ENCODE measurements at regions not wholly inside any gene's neighbourhood (a gene's known extent, or its start where the extent isn't known, plus 50 kb on each side); places are given as distances from the start of the nearest gene placed in this dataset.

- no peak for TF ChIP-seq CTCF (IDR thresholded peaks at IDR 0.05)
- intact Hi-C loops (cut with DNase I): no loop called here
Observed at GRCh38 chr3:29168081-29168480, 112.8 kb upstream of the RBMS3 start.

GRCh38 chr3:29168696-29169095, 112.2 kb upstream of the RBMS3 start:
- no peak for TF ChIP-seq CTCF (IDR thresholded peaks at IDR 0.05)
- Histone ChIP-seq H3K27me3 (no peaks in the 10 kb centered on the region), H3K9me3 (no peaks in the 10 kb centered on the region), H3K36me3 (no peaks in the 10 kb centered on the region), H3K4me1 (no peaks in the 10 kb centered on the region), H3K27ac (no peak overlapping the region), H3K4me3 (no peak overlapping the region)
- intact Hi-C loops (cut with DNase I): no loop called here
- DNase-seq (ENCODE audit: low spot score in 2 of 2): no peak

More at GRCh38 chr3:29168081-29168480, 112.8 kb upstream of the RBMS3 start:
- no peak for DNase-seq (ENCODE audit: low spot score in 2 of 2)
- no peaks in the 10 kb centered on the region for H3K9me3 ChIP-seq
- H3K4me1 ChIP-seq: no peaks in the 10 kb centered on the region
- H3K27me3 ChIP-seq: no peaks in the 10 kb centered on the region
- H3K36me3 ChIP-seq: no peaks in the 10 kb centered on the region
- H3K4me3 ChIP-seq: no peak overlapping the region
- H3K27ac ChIP-seq: no peak overlapping the region

GRCh38 chr3:29169451-29169850, 111.4 kb upstream of the RBMS3 start:
- intact Hi-C loops (cut with DNase I): no loop called here
- no peak for TF ChIP-seq CTCF (IDR thresholded peaks at IDR 0.05)
- Histone ChIP-seq H3K27me3 (no peaks in the 10 kb centered on the region), H3K4me3 (no peak overlapping the region), H3K9me3 (no peaks in the 10 kb centered on the region), H3K27ac (no peak overlapping the region), H3K4me1 (no peaks in the 10 kb centered on the region), H3K36me3 (no peaks in the 10 kb centered on the region)
- no peak for DNase-seq (ENCODE audit: low spot score in 2 of 2)

- Histone ChIP-seq H3K27me3 (no peaks in the 10 kb centered on the region), H3K9me3 (no peaks in the 10 kb centered on the region), H3K36me3 (no peaks in the 10 kb centered on the region), H3K4me3 (no peak overlapping the region), H3K27ac (peak overlapping the region in 1 of 2 donors; percentile 7), H3K4me1 (no peaks in the 10 kb centered on the region)
- DNase-seq (ENCODE audit: low spot score in 2 of 2): no peak
- TF ChIP-seq CTCF (IDR thresholded peaks at IDR 0.05): no peak
- intact Hi-C loops (cut with DNase I): no loop called here
Observed at GRCh38 chr3:29171043-29171990, 109.6 kb upstream of the RBMS3 start.

- H3K27me3 ChIP-seq: no peaks in the 10 kb centered on the region
- no peak for DNase-seq (ENCODE audit: low spot score in 2 of 2)
- no peak overlapping the region for H3K4me3 ChIP-seq
- intact Hi-C loops (cut with DNase I): no loop called here
- no peaks in the 10 kb centered on the region for H3K9me3 ChIP-seq
- TF ChIP-seq CTCF (IDR thresholded peaks at IDR 0.05): no peak
- no peaks in the 10 kb centered on the region for H3K36me3 ChIP-seq
- no peaks in the 10 kb centered on the region for H3K4me1 ChIP-seq
- H3K27ac ChIP-seq: no peak overlapping the region
Observed at GRCh38 chr3:29176501-29176900, 104.4 kb upstream of the RBMS3 start.

All from ascending aorta (tissue), 2 donors.